ENCODE measurements at regions not wholly inside any gene's neighbourhood (a gene's known extent, or its start where the extent isn't known, plus 50 kb on each side); places are given as distances from the start of the nearest gene placed in this dataset.
"Not testable (repeated sequence)": the region's sequence is repeated elsewhere in the genome, so short reads cannot be mapped to it uniquely, and the experiment has no call there.

DNA sequence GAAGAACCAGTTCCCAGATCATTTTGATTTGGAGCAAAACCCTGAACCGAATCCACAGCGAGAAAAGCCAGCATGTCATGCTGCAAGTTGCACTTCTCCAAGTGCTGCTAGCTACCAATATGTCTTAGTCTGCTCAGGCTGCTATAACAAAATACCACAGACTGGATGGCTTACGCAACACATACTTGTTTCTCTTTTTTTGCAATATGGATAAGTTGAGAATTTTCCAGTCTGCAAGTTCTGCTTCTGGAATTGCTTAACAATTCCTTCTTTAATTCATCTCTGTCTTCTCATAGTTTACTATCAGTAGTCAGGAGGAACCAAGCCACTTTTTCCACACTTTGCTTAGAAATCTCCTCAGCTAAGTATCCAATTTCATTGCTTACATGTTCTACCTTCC, 105.9 kb upstream of the RBBP8 start:
- TF ChIP-seq, protein P1, sequence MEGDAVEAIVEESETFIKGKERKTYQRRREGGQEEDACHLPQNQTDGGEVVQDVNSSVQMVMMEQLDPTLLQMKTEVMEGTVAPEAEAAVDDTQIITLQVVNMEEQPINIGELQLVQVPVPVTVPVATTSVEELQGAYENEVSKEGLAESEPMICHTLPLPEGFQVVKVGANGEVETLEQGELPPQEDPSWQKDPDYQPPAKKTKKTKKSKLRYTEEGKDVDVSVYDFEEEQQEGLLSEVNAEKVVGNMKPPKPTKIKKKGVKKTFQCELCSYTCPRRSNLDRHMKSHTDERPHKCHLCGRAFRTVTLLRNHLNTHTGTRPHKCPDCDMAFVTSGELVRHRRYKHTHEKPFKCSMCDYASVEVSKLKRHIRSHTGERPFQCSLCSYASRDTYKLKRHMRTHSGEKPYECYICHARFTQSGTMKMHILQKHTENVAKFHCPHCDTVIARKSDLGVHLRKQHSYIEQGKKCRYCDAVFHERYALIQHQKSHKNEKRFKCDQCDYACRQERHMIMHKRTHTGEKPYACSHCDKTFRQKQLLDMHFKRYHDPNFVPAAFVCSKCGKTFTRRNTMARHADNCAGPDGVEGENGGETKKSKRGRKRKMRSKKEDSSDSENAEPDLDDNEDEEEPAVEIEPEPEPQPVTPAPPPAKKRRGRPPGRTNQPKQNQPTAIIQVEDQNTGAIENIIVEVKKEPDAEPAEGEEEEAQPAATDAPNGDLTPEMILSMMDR (conservative IDR thresholded peaks at IDR 0.05): no peak
- no peak overlapping the region for H3K27ac ChIP-seq

DNA sequence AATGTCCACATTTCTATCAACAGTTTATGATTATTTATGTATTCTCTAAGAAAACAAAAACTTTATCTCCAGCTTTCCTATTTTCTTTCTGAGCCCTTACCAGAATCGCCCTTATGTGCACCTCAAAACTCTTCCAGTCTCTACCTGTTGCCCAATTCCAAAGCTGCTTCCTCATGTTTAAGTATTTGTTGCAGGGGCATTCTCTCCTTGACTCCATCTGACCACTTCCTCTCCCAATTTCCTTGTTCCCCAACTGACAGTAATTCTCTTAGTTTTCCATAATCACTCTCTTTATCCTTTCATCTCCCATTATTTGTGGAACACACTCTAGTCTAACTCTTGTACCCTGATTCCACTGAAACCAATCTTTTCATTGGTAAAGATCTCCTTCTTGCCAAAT, 105.4 kb upstream of the RBBP8 start:
- no peak overlapping the region for H3K27ac ChIP-seq
- TF ChIP-seq, protein P1 (conservative IDR thresholded peaks at IDR 0.05): no peak

DNA sequence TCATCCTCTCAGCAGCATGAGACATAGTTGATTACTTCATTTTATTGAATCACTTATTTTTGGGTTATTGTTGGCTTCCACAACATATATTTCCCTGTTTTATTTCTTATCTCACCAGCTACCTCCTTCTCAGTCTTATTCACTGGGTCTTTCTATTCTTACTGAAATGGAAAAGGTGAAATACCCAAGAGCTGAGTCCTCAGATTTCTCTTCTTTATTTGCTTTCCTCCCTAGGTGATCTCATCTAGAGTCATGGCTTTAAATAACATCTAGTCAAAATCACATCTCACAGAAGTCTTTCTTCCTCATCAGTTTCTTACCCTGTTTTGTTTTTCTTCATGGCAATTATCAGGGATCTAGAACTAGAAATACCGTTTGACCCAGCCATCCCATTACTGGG, 105.0 kb upstream of the RBBP8 start:
- TF ChIP-seq, protein P1 (conservative IDR thresholded peaks at IDR 0.05): no peak
- no peak overlapping the region for H3K27ac ChIP-seq

DNA sequence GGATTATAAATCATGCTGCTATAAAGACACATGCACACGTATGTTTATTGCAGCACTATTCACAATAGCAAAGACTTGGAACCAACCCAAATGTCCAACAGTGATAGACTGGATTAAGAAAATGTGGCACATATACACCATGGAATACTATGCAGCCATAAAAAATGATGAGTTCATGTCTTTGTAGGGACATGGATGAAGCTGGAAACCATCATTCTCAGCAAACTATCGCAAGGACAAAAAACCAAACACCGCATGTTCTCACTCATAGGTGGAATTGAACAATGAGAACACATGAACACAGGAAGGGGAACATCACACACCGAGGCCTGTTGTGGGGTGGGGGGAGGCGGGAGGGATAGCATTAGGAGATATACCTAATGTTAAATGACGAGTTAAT, 104.5 kb upstream of the RBBP8 start:
- H3K27ac ChIP-seq: not testable (repeated sequence)

DNA sequence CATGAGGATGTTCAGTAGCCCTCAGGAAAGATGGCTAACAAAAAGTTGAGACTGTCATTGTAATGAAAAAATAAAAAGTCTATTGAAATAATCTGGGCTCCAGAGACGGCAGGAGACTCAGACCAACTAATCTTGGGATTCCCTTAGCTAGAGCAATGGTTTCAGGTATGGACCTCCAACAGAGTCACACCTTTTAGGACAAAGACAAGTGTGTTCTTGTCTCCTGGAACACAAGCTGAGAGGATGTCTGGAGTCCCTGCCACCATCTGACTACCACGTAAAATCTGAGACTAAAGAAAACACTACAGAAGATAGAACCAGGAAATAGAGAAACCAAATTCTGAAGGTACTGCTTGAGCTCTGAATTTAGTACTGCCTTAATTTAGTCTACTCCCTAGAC, 103.3 kb upstream of the RBBP8 start:
- no peak overlapping the region for H3K27ac ChIP-seq
- TF ChIP-seq, protein P1 (conservative IDR thresholded peaks at IDR 0.05): no peak

DNA sequence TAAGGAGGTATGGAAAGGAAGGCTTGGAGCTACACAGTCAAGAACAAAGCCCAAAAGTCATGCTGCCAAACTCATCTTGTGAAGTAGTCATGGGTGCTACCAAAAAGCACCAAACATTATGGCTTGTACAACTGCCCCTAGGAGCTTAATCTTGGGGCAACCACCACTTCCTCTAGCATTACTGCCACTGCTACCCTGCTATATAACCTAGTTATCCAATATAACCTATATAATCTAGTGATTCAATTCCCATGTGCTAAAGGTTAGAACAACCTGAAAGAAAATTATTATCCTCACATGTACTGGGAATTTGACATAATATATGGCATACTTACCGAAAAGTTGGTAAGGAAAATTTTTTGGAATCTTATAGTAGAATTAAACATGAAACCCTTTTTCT, 102.6 kb upstream of the RBBP8 start:
- TF ChIP-seq, protein P1 (conservative IDR thresholded peaks at IDR 0.05): no peak
- no peak overlapping the region for H3K27ac ChIP-seq

DNA sequence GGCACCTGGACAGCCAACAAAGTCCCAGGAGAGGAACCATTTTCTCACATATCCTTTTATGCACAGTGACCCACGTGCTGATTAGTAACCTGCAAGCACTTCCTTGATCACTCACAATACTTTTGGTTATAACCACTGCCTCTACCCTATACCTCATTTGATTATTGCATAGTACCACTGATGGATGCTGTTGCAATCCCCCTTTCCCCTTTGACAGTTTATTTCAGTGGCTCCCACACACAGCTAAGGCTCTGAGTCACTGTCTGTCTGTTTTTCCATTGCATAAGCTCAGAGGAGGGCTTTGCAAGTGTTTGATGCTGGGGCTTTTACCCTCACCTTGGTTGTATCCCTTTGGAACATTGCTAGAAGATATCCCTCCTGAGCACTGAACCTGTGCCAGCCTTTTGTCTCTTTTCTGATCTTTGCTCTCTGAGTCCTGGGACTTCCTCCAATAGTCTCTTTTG, 101.7 kb upstream of the RBBP8 start:
- TF ChIP-seq, protein P1 (conservative IDR thresholded peaks at IDR 0.05): no peak
- no peak overlapping the region; the same call in 1 of the 2 replicates for H3K27ac ChIP-seq

DNA sequence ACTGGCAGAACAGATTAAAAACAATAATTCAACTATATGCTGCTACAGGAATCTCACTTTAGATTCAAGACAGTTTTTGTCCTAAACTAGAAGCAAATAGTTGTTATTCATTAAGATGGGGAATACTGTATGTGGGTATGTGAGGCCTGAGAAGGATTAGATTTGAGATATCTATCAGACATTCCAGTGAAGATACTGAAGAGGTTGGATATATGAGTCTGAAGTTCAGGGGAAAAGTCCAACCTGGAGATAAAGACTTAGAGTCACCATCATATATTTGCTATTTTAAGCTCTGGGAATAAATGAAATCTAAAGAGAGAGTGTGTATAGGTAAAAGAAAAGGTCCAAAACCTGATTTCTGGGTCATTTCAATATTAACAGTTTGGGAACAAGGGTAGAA, 96.2 kb upstream of the RBBP8 start:
- TF ChIP-seq, protein P1 (conservative IDR thresholded peaks at IDR 0.05): no peak
- no peak overlapping the region for H3K27ac ChIP-seq

Data from VCaP (cell line).